HS-27A (cell line): ENCODE measurements at regions not wholly inside any gene's neighbourhood (a gene's known extent, or its start where the extent isn't known, plus 50 kb on each side); places are given as distances from the start of the nearest gene placed in this dataset.
"Not testable (repeated sequence)": the region's sequence is repeated elsewhere in the genome, so short reads cannot be mapped to it uniquely, and the experiment has no call there.

Source experiments
- DNase-seq: peaks from one replicate; pipeline ENCODE4 v3.0.0-alpha.2; 2012; ENCODE audit warnings: low read depth, missing footprints

DNA sequence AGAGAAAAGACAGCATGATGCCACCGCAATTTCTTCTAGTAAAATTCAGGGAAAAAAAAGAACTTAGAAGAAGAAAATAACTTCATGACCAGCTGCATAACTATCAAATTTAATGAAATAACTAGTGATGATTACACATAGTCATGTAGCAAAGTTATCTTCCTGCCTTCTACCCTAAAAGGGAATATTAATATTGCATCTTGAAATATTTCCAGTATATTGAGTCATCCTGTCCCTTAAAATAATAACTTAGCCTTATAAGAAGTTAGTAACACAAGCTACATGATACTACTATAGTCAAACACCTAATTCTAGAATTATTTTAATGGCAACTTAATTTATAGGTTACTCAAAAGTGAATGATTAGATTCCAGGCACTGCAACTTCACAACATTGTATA, 289.2 kb downstream of the KLF12 start:
- DNase-seq = no peak

GRCh38 chr13:73842626-73843025, 291.6 kb downstream of the KLF12 start:
- DNase-seq = no peak

DNA sequence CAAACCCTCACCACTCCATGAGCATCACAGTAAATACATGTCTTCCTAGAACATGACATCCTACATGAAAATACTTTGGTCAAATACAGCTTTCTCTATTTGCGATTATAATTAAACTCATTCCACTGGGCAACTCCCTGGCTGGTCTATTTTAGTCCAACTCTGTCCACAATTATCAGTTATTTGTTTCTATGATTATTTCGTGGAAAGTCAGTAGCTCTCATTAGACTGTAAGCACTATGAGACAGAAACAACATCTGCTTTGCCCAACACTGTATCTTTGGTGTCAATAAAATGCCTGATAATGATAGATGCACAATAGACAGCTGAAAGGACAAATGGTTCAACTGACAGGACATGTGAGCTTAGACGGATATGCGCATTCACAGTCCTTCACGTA, 292.0 kb downstream of the KLF12 start:
- DNase-seq = no peak

GRCh38 chr13:73837147-73837546, 297.1 kb downstream of the KLF12 start:
- DNase-seq = no peak

GRCh38 chr13:73835138-73835721, 299.0 kb downstream of the KLF12 start:
- no peak for DNase-seq

DNA sequence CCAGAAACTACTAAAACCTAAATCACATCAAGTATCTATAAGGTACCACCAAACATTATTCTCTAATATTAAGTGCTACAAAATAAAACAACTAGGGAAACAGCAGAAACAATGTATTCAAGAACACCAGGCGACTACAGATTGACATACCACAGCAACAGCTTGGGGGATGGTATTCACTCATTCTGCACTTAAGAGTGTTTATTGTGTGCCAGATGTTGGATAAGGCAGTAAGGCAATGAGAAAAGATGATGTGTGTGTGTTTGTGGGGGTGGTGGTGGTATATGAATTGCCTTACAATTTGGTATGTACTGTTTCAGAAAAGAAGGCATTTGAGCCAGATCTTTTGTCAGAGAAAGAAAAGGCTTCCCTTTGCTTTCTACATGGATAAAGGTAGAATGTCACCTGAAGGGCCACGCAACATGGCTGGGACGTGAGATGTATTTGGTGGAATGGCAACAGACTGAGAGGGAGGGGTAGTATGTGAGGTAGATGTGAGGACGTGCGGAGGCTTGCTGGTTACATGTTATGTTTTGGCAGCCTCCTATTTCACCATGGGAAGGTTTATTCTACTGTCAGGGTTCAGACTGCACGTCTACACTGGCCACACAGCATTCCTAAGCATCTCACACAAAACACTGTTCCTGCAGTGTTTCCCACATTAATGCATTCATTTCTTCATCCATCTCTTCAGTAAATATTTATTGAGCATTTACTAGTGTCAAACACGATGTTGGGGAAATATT, 300.7 kb downstream of the KLF12 start:
- DNase-seq = no peak

DNA sequence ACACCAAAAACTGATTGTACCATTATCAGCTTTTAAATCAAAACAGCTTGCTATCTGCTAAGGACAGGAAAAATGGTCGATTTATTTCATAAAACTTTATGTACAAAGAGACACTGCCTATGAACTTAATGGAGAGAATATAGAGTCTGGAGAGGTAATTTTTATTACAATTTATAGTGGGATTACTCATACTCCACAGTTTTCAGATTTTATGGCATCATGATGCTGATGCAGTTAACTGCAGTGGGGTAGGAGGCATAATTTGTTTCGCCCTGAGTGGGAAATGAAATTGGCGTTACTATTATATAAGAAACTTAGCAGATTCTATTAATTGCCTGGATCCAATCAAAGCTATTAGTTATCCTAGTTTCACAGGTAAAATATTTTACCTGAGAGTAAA, 301.4 kb downstream of the KLF12 start:
- DNase-seq = no peak

GRCh38 chr13:73832128-73832588, 302.0 kb downstream of the KLF12 start:
- no peak for DNase-seq

GRCh38 chr13:73829416-73829815, 304.8 kb downstream of the KLF12 start:
- no peak for DNase-seq

DNA sequence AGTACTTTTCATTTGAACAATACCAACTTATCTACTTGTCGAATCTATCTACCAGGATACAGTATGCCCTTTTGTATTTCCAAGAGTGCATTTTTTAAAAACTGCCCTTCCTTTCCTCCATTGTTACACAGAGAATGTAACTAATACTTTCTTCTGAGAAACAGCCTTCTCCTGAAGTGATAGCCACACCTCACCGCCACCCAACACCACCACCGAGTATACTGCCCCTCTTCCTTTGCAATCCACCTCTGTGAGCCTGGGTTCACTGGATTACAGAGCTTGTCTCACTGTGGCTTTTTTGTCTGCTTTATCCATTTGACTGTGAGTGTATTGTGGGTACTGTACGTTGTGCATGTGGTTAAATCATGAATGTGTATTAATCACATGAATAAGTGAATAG, 305.4 kb downstream of the KLF12 start:
- no peak for DNase-seq

GRCh38 chr13:73827434-73827833, 306.8 kb downstream of the KLF12 start:
- DNase-seq = no peak

GRCh38 chr13:73825143-73825542, 309.1 kb downstream of the KLF12 start:
- no peak for DNase-seq

GRCh38 chr13:73822668-73823592, 311.3 kb downstream of the KLF12 start:
- DNase-seq = no peak

DNA sequence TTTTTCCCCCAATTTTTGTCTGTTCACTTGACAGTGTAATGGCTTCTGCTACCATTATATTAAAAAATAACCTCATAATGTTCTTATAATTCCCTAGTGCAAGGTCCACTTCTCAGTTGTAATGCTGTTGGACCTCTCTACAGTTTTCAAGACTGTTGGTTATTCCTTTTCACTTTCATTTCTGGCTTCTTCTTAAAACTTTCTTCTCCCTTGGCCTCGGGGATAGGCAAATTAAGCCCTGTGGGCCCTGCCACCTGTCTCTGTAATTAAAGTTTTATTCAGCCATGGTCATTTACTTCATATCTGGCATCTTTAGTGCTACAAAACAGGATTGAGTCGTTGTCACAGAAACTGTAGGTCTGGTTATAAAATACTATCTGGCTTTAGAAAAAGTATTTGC, 313.5 kb downstream of the KLF12 start:
- DNase-seq = no peak

DNA sequence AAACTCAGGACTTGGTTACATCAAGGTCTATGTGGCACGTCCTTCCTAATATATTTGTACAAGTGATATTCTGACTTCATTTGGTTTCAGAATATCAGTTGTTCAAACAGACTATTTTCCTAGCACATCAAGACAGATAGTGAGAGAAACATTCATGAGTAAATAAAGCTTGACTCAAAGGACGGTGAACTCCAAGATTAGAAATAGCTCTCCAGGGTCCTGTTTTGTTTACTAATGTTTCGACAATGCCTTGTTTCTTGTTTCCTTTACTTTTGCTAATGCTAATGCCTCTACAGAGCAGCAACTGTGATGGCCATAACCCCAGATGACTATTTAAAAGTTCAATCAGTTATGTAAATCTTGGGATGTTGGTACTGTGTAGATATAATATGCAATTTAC, 313.9 kb downstream of the KLF12 start:
- no peak for DNase-seq

DNA sequence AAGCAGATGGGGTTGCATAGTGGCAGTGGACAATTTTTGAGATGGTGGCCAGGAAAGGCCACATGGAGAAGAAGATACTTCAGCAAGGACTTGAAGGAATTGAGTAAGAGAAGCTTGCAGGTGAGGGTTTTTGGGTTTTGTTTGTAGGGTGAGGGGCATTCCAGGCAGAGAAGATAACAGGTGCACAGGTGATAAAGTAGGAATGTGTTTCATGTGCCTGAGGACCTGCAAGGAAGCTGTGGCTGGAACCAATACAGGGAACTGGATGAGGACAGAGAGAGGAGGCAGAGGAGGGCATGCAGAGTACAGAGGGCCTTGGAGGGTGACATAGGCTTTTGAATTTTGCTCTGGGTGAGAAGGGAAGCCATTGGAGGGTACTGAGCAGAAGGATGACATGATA, 314.5 kb downstream of the KLF12 start:
- DNase-seq = no peak

DNA sequence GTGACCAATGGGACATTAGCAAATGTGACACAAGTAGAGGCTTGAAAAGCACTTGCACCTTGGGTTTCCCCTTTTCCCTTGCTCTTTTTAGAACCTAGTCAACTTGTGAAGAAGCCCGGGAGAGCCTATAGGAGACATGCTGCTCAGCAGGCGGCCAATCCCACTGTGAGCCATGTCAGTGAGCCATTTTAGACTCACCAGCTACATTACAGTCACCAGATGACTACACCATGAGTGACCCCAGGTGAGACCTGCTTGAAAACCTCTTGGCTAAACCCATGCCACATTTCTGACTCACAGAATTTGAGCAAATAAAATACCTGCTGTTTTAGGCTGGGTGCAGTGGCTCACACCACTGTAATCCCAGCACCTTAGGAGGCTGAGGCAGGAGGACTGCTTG, 317.5 kb downstream of the KLF12 start:
- no peak for DNase-seq

DNA sequence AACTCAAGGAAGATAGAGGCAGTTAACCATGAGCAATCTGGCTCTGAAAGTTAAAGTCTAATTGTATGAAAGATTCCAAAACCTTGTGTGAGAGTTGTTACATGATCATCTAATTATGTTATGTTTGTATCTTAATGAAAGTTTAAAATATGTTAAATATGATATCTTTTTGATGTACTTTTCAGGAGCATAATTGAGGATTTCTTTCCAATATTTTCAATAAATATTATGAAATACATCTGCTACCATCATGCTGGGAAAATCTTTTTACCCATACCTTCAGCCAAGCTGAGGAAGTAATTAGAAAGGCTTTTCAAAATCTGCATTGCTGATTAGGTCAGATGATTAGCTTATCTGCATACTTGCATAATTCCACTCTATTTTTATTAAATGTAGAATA, 318.4 kb downstream of the KLF12 start:
- no peak for DNase-seq

- DNase-seq = no peak
Observed at GRCh38 chr13:73810647-73811046, 323.6 kb downstream of the KLF12 start.

DNA sequence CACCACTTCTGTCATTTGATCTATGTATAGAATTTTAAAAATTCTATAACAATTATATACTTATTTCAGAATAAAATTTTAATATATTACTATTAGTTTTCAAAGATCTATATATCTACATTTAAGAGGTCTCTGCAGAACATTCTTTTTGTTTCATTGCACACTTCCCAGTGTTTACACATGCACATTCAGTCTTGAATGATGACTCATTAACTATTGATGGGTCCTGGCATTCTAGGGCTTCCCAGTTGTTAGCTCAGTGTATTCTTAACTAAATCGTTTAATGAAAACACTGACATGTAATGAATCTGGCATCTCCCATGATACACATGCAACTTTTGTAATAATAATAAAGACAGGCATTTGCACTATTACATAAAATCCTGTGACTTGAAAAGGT, 324.6 kb downstream of the KLF12 start:
- DNase-seq = no peak

DNA sequence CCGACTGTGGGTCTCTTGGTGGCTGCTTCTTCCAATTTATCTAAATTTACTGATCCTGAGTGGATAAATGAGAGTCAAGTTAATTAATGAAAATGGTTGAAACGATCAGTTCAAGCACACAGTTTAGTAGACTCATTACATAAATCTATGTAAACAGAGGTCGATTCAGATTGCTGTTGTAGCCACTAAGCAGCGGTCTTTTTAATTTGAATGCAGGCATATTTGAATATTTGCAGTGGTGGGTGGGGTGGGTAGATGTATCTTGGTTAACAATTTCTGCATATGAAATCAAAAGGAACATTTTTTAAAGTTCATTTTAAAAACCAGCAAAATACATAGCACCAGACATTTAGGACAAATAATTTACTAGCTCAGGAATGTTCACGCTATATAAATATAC, 325.9 kb downstream of the KLF12 start:
- DNase-seq = no peak

DNA sequence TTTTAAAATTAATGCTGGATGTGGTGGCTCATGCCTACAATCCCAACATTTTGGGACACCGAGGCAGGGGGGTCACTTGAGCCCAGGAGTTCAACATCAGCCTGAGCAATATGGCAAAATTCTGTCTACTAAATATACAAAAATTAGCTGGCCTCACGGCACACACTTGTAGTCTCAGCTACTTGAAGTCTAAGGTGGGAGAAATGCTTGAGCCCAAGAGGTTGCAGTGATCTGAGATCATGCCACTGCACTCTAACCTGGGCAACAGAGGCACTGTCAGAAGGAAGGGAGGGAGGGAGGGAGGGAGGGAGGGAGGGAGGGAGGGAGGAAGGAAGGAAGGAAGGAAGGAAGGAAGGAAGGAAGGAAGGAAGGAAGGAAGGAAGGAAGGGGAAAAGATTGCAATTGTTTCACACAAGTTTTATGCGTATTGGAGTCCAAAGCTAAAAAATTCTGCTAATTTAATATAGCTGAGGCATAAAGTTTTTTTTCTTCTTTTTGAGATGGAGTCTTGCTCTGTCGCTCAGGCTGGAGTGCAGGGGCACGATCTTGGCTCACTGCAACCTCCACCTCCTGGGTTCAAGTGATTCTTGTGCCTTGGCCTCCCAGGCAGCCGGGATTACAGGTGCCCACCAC, 328.8 kb downstream of the KLF12 start:
- DNase-seq = not testable (repeated sequence)
